ENCODE measurements at regions not wholly inside any gene's neighbourhood (a gene's known extent, or its start where the extent isn't known, plus 50 kb on each side); places are given as distances from the start of the nearest gene placed in this dataset.
"Not testable (repeated sequence)": the region's sequence is repeated elsewhere in the genome, so short reads cannot be mapped to it uniquely, and the experiment has no call there.

- no peak for DNase-seq
Measured at GRCh38 chr3:188003188-188004171, 150.5 kb upstream of the LPP start.

- DNase-seq = no peak
Measured at GRCh38 chr3:188006726-188007393, 147.1 kb upstream of the LPP start.

- DNase-seq = no peak
Measured at GRCh38 chr3:188007897-188008296, 146.1 kb upstream of the LPP start.

- no peak for DNase-seq
Measured at GRCh38 chr3:188008582-188009213, 145.3 kb upstream of the LPP start.

- DNase-seq = no peak
Measured at GRCh38 chr3:188010478-188010877, 143.5 kb upstream of the LPP start.

GRCh38 chr3:188019727-188020126 lies 134.2 kb upstream of the LPP start:
- DNase-seq = no peak

- DNase-seq = no peak
Measured at GRCh38 chr3:188021041-188021440, 132.9 kb upstream of the LPP start.

- no peak for DNase-seq
Measured at GRCh38 chr3:188021502-188022040, 132.4 kb upstream of the LPP start.

- not testable (repeated sequence) for DNase-seq
Measured at GRCh38 chr3:188022902-188023301, 131.1 kb upstream of the LPP start.

- DNase-seq = no peak
Measured at GRCh38 chr3:188025555-188025954, 128.4 kb upstream of the LPP start.

- DNase-seq = no peak
Measured at GRCh38 chr3:188026191-188026968, 127.6 kb upstream of the LPP start.

- no peak for DNase-seq
Measured at GRCh38 chr3:188031121-188031520, 122.8 kb upstream of the LPP start.

- no peak for DNase-seq
Measured at GRCh38 chr3:188034989-188035388, 119.0 kb upstream of the LPP start.

- no peak for DNase-seq
Measured at GRCh38 chr3:188036375-188037194, 117.4 kb upstream of the LPP start.

GRCh38 chr3:188037195-188037718 lies 116.7 kb upstream of the LPP start:
- no peak for DNase-seq

GRCh38 chr3:188037965-188038581 lies 115.9 kb upstream of the LPP start:
- DNase-seq = no peak

GRCh38 chr3:188041193-188041592 lies 112.8 kb upstream of the LPP start:
- no peak for DNase-seq

- DNase-seq = no peak
Measured at GRCh38 chr3:188041895-188042294, 112.1 kb upstream of the LPP start.

- no peak for DNase-seq
Measured at GRCh38 chr3:188042466-188042865, 111.5 kb upstream of the LPP start.

GRCh38 chr3:188043891-188044290 lies 110.1 kb upstream of the LPP start:
- DNase-seq = no peak
